Neutrophil (primary cell): ENCODE measurements at regions not wholly inside any gene's neighbourhood (a gene's known extent, or its start where the extent isn't known, plus 50 kb on each side); places are given as distances from the start of the nearest gene placed in this dataset.

Experiments used
- H3K27ac ChIP-seq: fragments of 200-600 bp; sonication (generic); 2 replicates; pipeline ENCODE4 v1.5.1; 2016; ENCODE audit warnings: mild to moderate bottlenecking, moderate library complexity
- H3K27me3 ChIP-seq: fragments of 200-600 bp; sonication (generic); 2 replicates; pipeline ENCODE4 v1.6.0; 2016; ENCODE audit warnings: mild to moderate bottlenecking
- H3K36me3 ChIP-seq: fragments of 200-600 bp; sonication (generic); 2 replicates; pipeline ENCODE4 v1.5.1; 2017
- H3K4me1 ChIP-seq, 2 experiments: fragments of 200-600 bp in 1 of 2; sonication (generic) in 1 of 2; 1 replicate in 1 of 2; 2 replicates in 1 of 2; pipeline versions ENCODE4 v1.5.1 to v1.6.1; 2013 to 2016; ENCODE audit warnings: low read depth in 1 of 2, low read length in 1 of 2, mild to moderate bottlenecking in 1 of 2, moderate library complexity in 1 of 2; ENCODE audit not compliant: control insufficient read depth in 1 of 2, insufficient read depth in 1 of 2
- H3K4me3 ChIP-seq, 2 experiments: fragments of 200-600 bp in 1 of 2; sonication (generic) in 1 of 2; 1 replicate in 1 of 2; 2 replicates in 1 of 2; pipeline ENCODE4 v1.5.1; 2013 to 2016; ENCODE audit warnings: low read depth in 1 of 2, low read length in 1 of 2, mild to moderate bottlenecking in 1 of 2, moderate library complexity in 1 of 2
- H3K9me3 ChIP-seq: fragments of 200-600 bp; sonication (generic); 2 replicates; pipeline ENCODE4 v1.5.1; 2016
- CTCF ChIP-seq: fragments of 200-600 bp; sonication (generic); IDR thresholded peaks from 2 replicates; pipeline ENCODE4 v1.5.1; 2016; ENCODE audit warnings: antibody characterized with exemption

DNA sequence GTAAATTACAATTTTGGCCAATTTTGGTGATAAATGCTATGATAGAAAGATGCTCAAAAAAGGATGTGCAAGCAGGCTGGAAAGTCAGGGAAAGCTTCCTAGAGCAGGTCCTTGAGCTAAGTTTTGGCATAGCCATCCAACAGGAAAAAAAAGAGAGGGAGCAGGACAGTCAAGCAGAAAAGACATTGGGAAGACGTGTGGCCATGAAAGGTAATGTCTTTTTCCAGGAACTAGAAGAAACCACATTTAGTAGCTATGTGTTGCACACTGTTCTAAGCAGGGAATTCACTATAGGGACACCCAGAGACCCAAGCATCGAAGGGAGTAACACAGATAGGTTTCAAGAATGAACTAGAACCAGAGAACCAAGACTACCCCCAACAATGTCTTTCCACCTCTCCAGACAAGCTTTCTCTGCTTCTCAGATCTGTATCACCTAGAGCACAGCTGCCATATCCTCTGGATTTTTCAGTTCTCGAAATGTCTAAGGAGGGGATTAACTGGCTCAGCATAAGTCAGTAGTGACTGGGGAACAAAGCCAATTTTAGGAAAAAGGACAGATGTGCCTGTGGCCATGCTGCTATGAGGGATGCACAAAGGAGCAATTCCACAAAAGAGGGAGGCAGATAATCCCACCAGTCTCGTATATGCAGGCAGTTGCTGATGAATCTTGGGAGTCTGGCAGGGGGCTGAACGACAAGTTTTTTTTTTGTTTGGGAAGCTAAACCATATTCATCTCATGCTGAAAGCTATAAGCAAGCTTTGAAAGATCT is 97.1 kb upstream of the DAB1 start:
- Histone ChIP-seq H3K4me3 (no peak overlapping the region), H3K27ac (no peak overlapping the region), H3K9me3 (no peaks in the 10 kb centered on the region), H3K36me3 (no peaks in the 10 kb centered on the region), H3K27me3 (no peaks in the 10 kb centered on the region), H3K4me1 (no peaks in the 10 kb centered on the region)
- no peak for TF ChIP-seq CTCF

GRCh38 chr1:57518496-57518895 is 94.6 kb upstream of the DAB1 start:
- Histone ChIP-seq H3K4me3 (no peak overlapping the region), H3K27ac (no peak overlapping the region), H3K9me3 (no peaks in the 10 kb centered on the region), H3K4me1 (no peaks in the 10 kb centered on the region), H3K27me3 (no peaks in the 10 kb centered on the region), H3K36me3 (no peaks in the 10 kb centered on the region)
- no peak for TF ChIP-seq CTCF

DNA sequence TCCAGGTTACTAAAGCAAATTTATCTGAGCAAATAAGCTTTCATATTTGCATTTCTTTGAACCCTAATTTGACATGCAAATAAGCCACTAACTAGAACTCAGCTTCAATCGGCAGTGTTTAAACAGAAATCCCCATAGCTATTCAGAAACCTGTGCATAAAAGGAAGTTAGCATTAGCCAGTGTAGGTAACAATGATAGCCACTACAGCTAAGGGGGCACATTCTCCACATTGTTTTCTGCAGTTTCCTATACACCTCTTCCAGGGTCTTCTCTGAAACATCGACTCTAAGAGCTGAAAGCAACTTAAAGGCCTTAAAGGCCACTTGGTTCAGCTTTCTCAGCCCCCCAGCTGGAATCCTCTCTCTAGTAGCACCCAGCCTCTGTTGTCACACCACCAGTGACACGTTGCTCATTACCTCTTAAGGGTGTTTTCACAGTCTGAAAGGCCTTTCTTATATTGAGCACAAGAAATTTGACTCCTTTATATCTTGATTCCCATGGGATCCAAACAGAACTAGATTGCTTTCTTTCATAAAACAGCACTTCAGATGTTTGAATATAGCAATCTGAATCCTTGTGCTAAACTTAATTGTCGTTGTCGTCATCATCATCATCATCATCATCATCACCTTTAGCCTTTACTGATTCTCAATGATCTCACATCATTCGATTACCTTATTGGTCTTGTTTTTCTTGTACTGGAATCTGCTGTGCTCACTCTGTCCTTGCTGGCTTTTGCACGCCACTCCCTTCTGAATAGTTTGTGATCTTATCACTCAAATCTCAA is 93.9 kb upstream of the DAB1 start:
- Histone ChIP-seq H3K27ac (no peak overlapping the region), H3K36me3 (no peaks in the 10 kb centered on the region), H3K27me3 (no peaks in the 10 kb centered on the region), H3K9me3 (no peaks in the 10 kb centered on the region), H3K4me1 (no peaks in the 10 kb centered on the region), H3K4me3 (no peak overlapping the region)
- TF ChIP-seq CTCF = no peak

- Histone ChIP-seq H3K9me3 (no peaks in the 10 kb centered on the region), H3K36me3 (no peaks in the 10 kb centered on the region), H3K4me1 (no peaks in the 10 kb centered on the region), H3K27ac (no peak overlapping the region), H3K4me3 (no peak overlapping the region), H3K27me3 (no peaks in the 10 kb centered on the region)
- TF ChIP-seq CTCF = no peak
Measured at GRCh38 chr1:57512386-57512785, 88.5 kb upstream of the DAB1 start.

- H3K27ac ChIP-seq = no peak overlapping the region
Measured at GRCh38 chr1:57506941-57507340, 83.1 kb upstream of the DAB1 start.

More at GRCh38 chr1:57506941-57507340, 83.1 kb upstream of the DAB1 start:
- no peak overlapping the region for H3K4me3 ChIP-seq
- H3K9me3 ChIP-seq = no peaks in the 10 kb centered on the region
- H3K4me1 ChIP-seq = no peaks in the 10 kb centered on the region
- H3K27me3 ChIP-seq = no peaks in the 10 kb centered on the region
- H3K36me3 ChIP-seq = no peaks in the 10 kb centered on the region
- TF ChIP-seq CTCF = no peak
